Vagina (tissue), 2 donors: ENCODE measurements at regions not wholly inside any gene's neighbourhood (a gene's known extent, or its start where the extent isn't known, plus 50 kb on each side); places are given as distances from the start of the nearest gene placed in this dataset.

ENCODE experiments used
- CTCF ChIP-seq, 3 experiments: fragments of 450-650 bp in 2 of 3; fragments of 200-600 bp in 1 of 3; sonication (generic) in 1 of 3; IDR thresholded peaks; one replicate each; pipeline ENCODE4 v1.5.1; 2017 to 2019; ENCODE audit warnings: antibody characterized with exemption in 3 of 3, mild to moderate bottlenecking in 2 of 3, moderate library complexity in 2 of 3
- POLR2A ChIP-seq, 2 donors: fragments of 450-650 bp; IDR thresholded peaks; one replicate each; pipeline ENCODE4 v1.6.1; 2017; ENCODE audit warnings: antibody characterized with exemption in 2 of 2, mild to moderate bottlenecking in 2 of 2, moderate library complexity in 2 of 2
- POLR2AphosphoS5 ChIP-seq, 2 donors: sonication (generic); formaldehyde crosslinking; IDR thresholded peaks; one replicate each; pipeline ENCODE4 v1.9.0; 2017; ENCODE audit warnings: antibody characterized with exemption in 2 of 2, mild to moderate bottlenecking in 2 of 2, low read depth in 1 of 2; ENCODE audit not compliant: insufficient read depth in 1 of 2

- no peak for TF ChIP-seq POLR2A (IDR thresholded peaks at IDR 0.05)
- no peak for TF ChIP-seq CTCF (IDR thresholded peaks at IDR 0.05)
- no peak for TF ChIP-seq POLR2AphosphoS5 (IDR thresholded peaks at IDR 0.05; ENCODE audit: insufficient read depth in 1 of 2, low read depth in 1 of 2)
Observed at GRCh38 chr18:30684825-30685481, 357.6 kb downstream of the DSC3 start.
